ENCODE measurements at regions not wholly inside any gene's neighbourhood (a gene's known extent, or its start where the extent isn't known, plus 50 kb on each side); places are given as distances from the start of the nearest gene placed in this dataset.
"Not testable (repeated sequence)": the region's sequence is repeated elsewhere in the genome, so short reads cannot be mapped to it uniquely, and the experiment has no call there.

GRCh38 chr9:135180586-135180985, 93.1 kb downstream of the OLFM1 start:
- Mint-ChIP-seq H3K36me3 (no peaks in the 10 kb centered on the region), H3K27me3 (no peaks in the 10 kb centered on the region), H3K9me3 (no peaks in the 10 kb centered on the region), H3K4me3 (no peak overlapping the region), H3K27ac (no peak overlapping the region), H3K4me1 (no peaks in the 10 kb centered on the region)
- DNase-seq: no peak
- no peak for ATAC-seq (ENCODE audit: low read depth in 2 of 2)
- no peak overlapping the region for H3K4me3 ChIP-seq (ENCODE audit: low read depth, low read length)
- H3K27me3 ChIP-seq (ENCODE audit: control insufficient read depth, insufficient read depth, low read length): no peaks in the 10 kb centered on the region
- no peaks in the 10 kb centered on the region for H3K36me3 ChIP-seq (ENCODE audit: control insufficient read depth, insufficient read depth, low read length)
- H3K9me3 ChIP-seq (ENCODE audit: control insufficient read depth in 2 of 2, low read length in 2 of 2): no peaks in the 10 kb centered on the region
- no peaks in the 10 kb centered on the region for H3K4me1 ChIP-seq (ENCODE audit: control insufficient read depth, insufficient read depth, low read length, poor library complexity, severe bottlenecking)
- H3K27ac ChIP-seq (ENCODE audit: insufficient read depth, low read length, poor library complexity, severe bottlenecking): no peak overlapping the region

- Mint-ChIP-seq H3K27me3 (no peaks in the 10 kb centered on the region), H3K4me3 (no peak overlapping the region), H3K4me1 (no peaks in the 10 kb centered on the region), H3K36me3 (no peaks in the 10 kb centered on the region), H3K9me3 (no peaks in the 10 kb centered on the region), H3K27ac (no peak overlapping the region)
- Histone ChIP-seq H3K27me3 (ENCODE audit: control insufficient read depth, insufficient read depth, low read length) (no peaks in the 10 kb centered on the region), H3K4me3 (ENCODE audit: low read depth, low read length) (no peak overlapping the region), H3K27ac (ENCODE audit: insufficient read depth, low read length, poor library complexity, severe bottlenecking) (no peak overlapping the region), H3K9me3 (ENCODE audit: control insufficient read depth in 2 of 2, low read length in 2 of 2) (no peaks in the 10 kb centered on the region), H3K36me3 (ENCODE audit: control insufficient read depth, insufficient read depth, low read length) (no peaks in the 10 kb centered on the region), H3K4me1 (ENCODE audit: control insufficient read depth, insufficient read depth, low read length, poor library complexity, severe bottlenecking) (no peaks in the 10 kb centered on the region)
- DNase-seq (no peak), ATAC-seq (ENCODE audit: low read depth in 2 of 2) (no peak)
Observed at GRCh38 chr9:135181336-135181735, 93.9 kb downstream of the OLFM1 start.

- not testable (repeated sequence) for ATAC-seq (ENCODE audit: low read depth in 2 of 2); DNase-seq; H3K36me3 Mint-ChIP-seq; H3K27ac ChIP-seq (ENCODE audit: insufficient read depth, low read length, poor library complexity, severe bottlenecking); H3K9me3 ChIP-seq (ENCODE audit: control insufficient read depth in 2 of 2, low read length in 2 of 2); H3K36me3 ChIP-seq (ENCODE audit: control insufficient read depth, insufficient read depth, low read length); H3K4me3 ChIP-seq (ENCODE audit: low read depth, low read length); H3K27me3 ChIP-seq (ENCODE audit: control insufficient read depth, insufficient read depth, low read length); H3K4me1 ChIP-seq (ENCODE audit: control insufficient read depth, insufficient read depth, low read length, poor library complexity, severe bottlenecking); H3K4me1 Mint-ChIP-seq; H3K9me3 Mint-ChIP-seq; H3K27ac Mint-ChIP-seq; H3K27me3 Mint-ChIP-seq; H3K4me3 Mint-ChIP-seq
Observed at GRCh38 chr9:135181841-135182240, 94.4 kb downstream of the OLFM1 start.

- H3K4me1 ChIP-seq (ENCODE audit: control insufficient read depth, insufficient read depth, low read length, poor library complexity, severe bottlenecking): no peaks in the 10 kb centered on the region
- H3K36me3 ChIP-seq (ENCODE audit: control insufficient read depth, insufficient read depth, low read length): no peaks in the 10 kb centered on the region
- no peak overlapping the region for H3K4me3 ChIP-seq (ENCODE audit: low read depth, low read length)
- Mint-ChIP-seq H3K4me1 (peaks cover 0 to 3% (median 0%) of the 10 kb centered on the region in 4 donors), H3K27ac (no peak overlapping the region), H3K27me3 (no peaks in the 10 kb centered on the region), H3K36me3 (no peaks in the 10 kb centered on the region), H3K4me3 (no peak overlapping the region), H3K9me3 (no peaks in the 10 kb centered on the region)
- H3K9me3 ChIP-seq (ENCODE audit: control insufficient read depth in 2 of 2, low read length in 2 of 2): no peaks in the 10 kb centered on the region
- DNase-seq (no peak), ATAC-seq (ENCODE audit: low read depth in 2 of 2) (no peak)
- H3K27ac ChIP-seq (ENCODE audit: insufficient read depth, low read length, poor library complexity, severe bottlenecking): no peak overlapping the region
- H3K27me3 ChIP-seq (ENCODE audit: control insufficient read depth, insufficient read depth, low read length): no peaks in the 10 kb centered on the region
Observed at GRCh38 chr9:135183069-135183468, 95.6 kb downstream of the OLFM1 start.

GRCh38 chr9:135183528-135184180, 96.2 kb downstream of the OLFM1 start:
- Histone ChIP-seq H3K4me3 (ENCODE audit: low read depth, low read length) (no peak overlapping the region), H3K4me1 (ENCODE audit: control insufficient read depth, insufficient read depth, low read length, poor library complexity, severe bottlenecking) (no peaks in the 10 kb centered on the region), H3K27ac (ENCODE audit: insufficient read depth, low read length, poor library complexity, severe bottlenecking) (no peak overlapping the region), H3K9me3 (ENCODE audit: control insufficient read depth in 2 of 2, low read length in 2 of 2) (no peaks in the 10 kb centered on the region), H3K27me3 (ENCODE audit: control insufficient read depth, insufficient read depth, low read length) (no peaks in the 10 kb centered on the region), H3K36me3 (ENCODE audit: control insufficient read depth, insufficient read depth, low read length) (no peaks in the 10 kb centered on the region)
- Mint-ChIP-seq H3K4me1 (peaks cover 0 to 3% (median 0%) of the 10 kb centered on the region in 4 donors), H3K36me3 (no peaks in the 10 kb centered on the region), H3K9me3 (no peaks in the 10 kb centered on the region), H3K27me3 (no peaks in the 10 kb centered on the region), H3K27ac (no peak overlapping the region), H3K4me3 (no peak overlapping the region)
- DNase-seq: no peak
- no peak for ATAC-seq (ENCODE audit: low read depth in 2 of 2)

GRCh38 chr9:135184181-135185053, 96.9 kb downstream of the OLFM1 start:
- Mint-ChIP-seq H3K9me3 (no peaks in the 10 kb centered on the region), H3K36me3 (no peaks in the 10 kb centered on the region), H3K27ac (no peak overlapping the region), H3K4me3 (no peak overlapping the region), H3K27me3 (no peaks in the 10 kb centered on the region), H3K4me1 (peaks cover 0 to 3% (median 0%) of the 10 kb centered on the region in 4 donors)
- no peaks in the 10 kb centered on the region for H3K27me3 ChIP-seq (ENCODE audit: control insufficient read depth, insufficient read depth, low read length)
- no peak overlapping the region for H3K4me3 ChIP-seq (ENCODE audit: low read depth, low read length)
- H3K9me3 ChIP-seq (ENCODE audit: control insufficient read depth in 2 of 2, low read length in 2 of 2): no peaks in the 10 kb centered on the region
- ATAC-seq (ENCODE audit: low read depth in 2 of 2) (no peak), DNase-seq (no peak)
- no peak overlapping the region for H3K27ac ChIP-seq (ENCODE audit: insufficient read depth, low read length, poor library complexity, severe bottlenecking)
- H3K4me1 ChIP-seq (ENCODE audit: control insufficient read depth, insufficient read depth, low read length, poor library complexity, severe bottlenecking): no peaks in the 10 kb centered on the region
- no peaks in the 10 kb centered on the region for H3K36me3 ChIP-seq (ENCODE audit: control insufficient read depth, insufficient read depth, low read length)

- Mint-ChIP-seq H3K4me3 (no peak overlapping the region), H3K27ac (no peak overlapping the region), H3K36me3 (no peaks in the 10 kb centered on the region), H3K4me1 (peaks cover 0 to 3% (median 0%) of the 10 kb centered on the region in 4 donors), H3K27me3 (no peaks in the 10 kb centered on the region), H3K9me3 (no peaks in the 10 kb centered on the region)
- ATAC-seq (ENCODE audit: low read depth in 2 of 2) (no peak), DNase-seq (no peak)
- H3K4me3 ChIP-seq (ENCODE audit: low read depth, low read length): no peak overlapping the region
- H3K36me3 ChIP-seq (ENCODE audit: control insufficient read depth, insufficient read depth, low read length): no peaks in the 10 kb centered on the region
- H3K4me1 ChIP-seq (ENCODE audit: control insufficient read depth, insufficient read depth, low read length, poor library complexity, severe bottlenecking): no peaks in the 10 kb centered on the region
- no peaks in the 10 kb centered on the region for H3K27me3 ChIP-seq (ENCODE audit: control insufficient read depth, insufficient read depth, low read length)
- no peaks in the 10 kb centered on the region for H3K9me3 ChIP-seq (ENCODE audit: control insufficient read depth in 2 of 2, low read length in 2 of 2)
- H3K27ac ChIP-seq (ENCODE audit: insufficient read depth, low read length, poor library complexity, severe bottlenecking): no peak overlapping the region
Observed at GRCh38 chr9:135185060-135185459, 97.6 kb downstream of the OLFM1 start.
